Right lobe of liver (tissue), 4 donors: ENCODE measurements at regions not wholly inside any gene's neighbourhood (a gene's known extent, or its start where the extent isn't known, plus 50 kb on each side); places are given as distances from the start of the nearest gene placed in this dataset.

Source experiments
- POLR2A ChIP-seq: fragments of 450-650 bp; IDR thresholded peaks from one replicate; pipeline ENCODE4 v1.6.1; 2017; ENCODE audit warnings: antibody characterized with exemption, mild to moderate bottlenecking
- TF ChIP-seq, protein P1 (sequence below), 4 donors: fragments of 200-600 bp in 3 of 4; fragments of 450-650 bp in 1 of 4; IDR thresholded peaks; one replicate each; pipeline versions ENCODE4 v1.5.1 to v1.8.0; 2016 to 2022; ENCODE audit warnings: antibody characterized with exemption in 4 of 4, mild to moderate bottlenecking in 2 of 4
- donor health status: DM: no; HTN: no; CAD: no.
- donor health status: DM: no; HTN: no; CAD: no.
- donor health status: DM: no; HTN: yes; CAD: no.

GRCh38 chr1:222161676-222162075 lies 386.2 kb downstream of the HHIPL2 start:
- TF ChIP-seq, protein P1, sequence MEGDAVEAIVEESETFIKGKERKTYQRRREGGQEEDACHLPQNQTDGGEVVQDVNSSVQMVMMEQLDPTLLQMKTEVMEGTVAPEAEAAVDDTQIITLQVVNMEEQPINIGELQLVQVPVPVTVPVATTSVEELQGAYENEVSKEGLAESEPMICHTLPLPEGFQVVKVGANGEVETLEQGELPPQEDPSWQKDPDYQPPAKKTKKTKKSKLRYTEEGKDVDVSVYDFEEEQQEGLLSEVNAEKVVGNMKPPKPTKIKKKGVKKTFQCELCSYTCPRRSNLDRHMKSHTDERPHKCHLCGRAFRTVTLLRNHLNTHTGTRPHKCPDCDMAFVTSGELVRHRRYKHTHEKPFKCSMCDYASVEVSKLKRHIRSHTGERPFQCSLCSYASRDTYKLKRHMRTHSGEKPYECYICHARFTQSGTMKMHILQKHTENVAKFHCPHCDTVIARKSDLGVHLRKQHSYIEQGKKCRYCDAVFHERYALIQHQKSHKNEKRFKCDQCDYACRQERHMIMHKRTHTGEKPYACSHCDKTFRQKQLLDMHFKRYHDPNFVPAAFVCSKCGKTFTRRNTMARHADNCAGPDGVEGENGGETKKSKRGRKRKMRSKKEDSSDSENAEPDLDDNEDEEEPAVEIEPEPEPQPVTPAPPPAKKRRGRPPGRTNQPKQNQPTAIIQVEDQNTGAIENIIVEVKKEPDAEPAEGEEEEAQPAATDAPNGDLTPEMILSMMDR (IDR thresholded peaks at IDR 0.05), result no peak
- TF ChIP-seq POLR2A, result no peak
